Neuronal stem cell (in vitro differentiated cells): ENCODE measurements at regions not wholly inside any gene's neighbourhood (a gene's known extent, or its start where the extent isn't known, plus 50 kb on each side); places are given as distances from the start of the nearest gene placed in this dataset.

Experiments used
- DNase-seq: peaks from one replicate; pipeline ENCODE4 v3.0.0-alpha.2; 2013; ENCODE audit warnings: low spot score
- H2AFZ ChIP-seq: one replicate; pipeline ENCODE4 v1.6.1; 2013; ENCODE audit warnings: mild to moderate bottlenecking, low read length, inconsistent platforms
- H2AK5ac ChIP-seq: 2 replicates; pipeline ENCODE4 v1.6.1; 2013; ENCODE audit warnings: low read depth, mild to moderate bottlenecking, inconsistent platforms, low read length, moderate library complexity, mixed read lengths
- H2BK120ac ChIP-seq: 2 replicates; pipeline ENCODE4 v1.6.1; 2013; ENCODE audit warnings: low read depth, mild to moderate bottlenecking, inconsistent platforms, low read length, moderate library complexity, mixed read lengths
- H2BK12ac ChIP-seq: one replicate; pipeline ENCODE4 v1.6.1; 2013; ENCODE audit warnings: low read length, inconsistent platforms
- H2BK15ac ChIP-seq: 2 replicates; pipeline ENCODE4 v1.6.1; 2013; ENCODE audit warnings: mild to moderate bottlenecking, low read length, inconsistent platforms, mixed read lengths
- H2BK5ac ChIP-seq: one replicate; pipeline ENCODE4 v1.6.1; 2013; ENCODE audit warnings: inconsistent platforms, mild to moderate bottlenecking, low read length, moderate library complexity
- H3K14ac ChIP-seq: one replicate; pipeline ENCODE4 v1.6.1; 2013; ENCODE audit warnings: low read length, inconsistent platforms
- H3K18ac ChIP-seq: 2 replicates; pipeline ENCODE4 v1.6.1; 2013; ENCODE audit warnings: low read length, inconsistent platforms
- H3K23ac ChIP-seq: 2 replicates; pipeline ENCODE4 v1.6.1; 2013; ENCODE audit warnings: low read depth, mild to moderate bottlenecking, mixed read lengths, low read length, inconsistent platforms; ENCODE audit not compliant: poor library complexity
- H3K27ac ChIP-seq: replicated peaks from 3 replicates; pipeline ENCODE4 v1.5.1; 2013; ENCODE audit warnings: low read length, inconsistent platforms
- H3K27me3 ChIP-seq, 3 experiments: 2 replicates each; pipeline ENCODE4 v1.6.1; 2013; ENCODE audit warnings: low read length in 3 of 3, mild to moderate bottlenecking in 2 of 3, inconsistent platforms in 1 of 3, low read depth in 1 of 3, mixed read lengths in 1 of 3, moderate library complexity in 1 of 3; ENCODE audit not compliant: control insufficient read depth in 3 of 3, insufficient read depth in 3 of 3
- H3K36me3 ChIP-seq, 2 donors: replicated peaks in 1 of 2; 2 replicates each; pipeline ENCODE4 v1.6.1; 2013; ENCODE audit warnings: low read length in 2 of 2; ENCODE audit not compliant: control insufficient read depth in 2 of 2, insufficient read depth in 2 of 2
- H3K4ac ChIP-seq: 2 replicates; pipeline ENCODE4 v1.6.1; 2013; ENCODE audit warnings: inconsistent platforms, mild to moderate bottlenecking, low read length, moderate library complexity
- H3K4me1 ChIP-seq, 2 donors: 1 replicate in 1 of 2; 2 replicates in 1 of 2; pipeline ENCODE4 v1.6.1; 2013; ENCODE audit warnings: low read length in 2 of 2, low read depth in 1 of 2; ENCODE audit not compliant: control insufficient read depth in 2 of 2, insufficient read depth in 1 of 2
- H3K4me2 ChIP-seq: one replicate; pipeline ENCODE4 v1.6.1; 2013; ENCODE audit warnings: mild to moderate bottlenecking, low read length, inconsistent platforms; ENCODE audit not compliant: insufficient read depth, poor library complexity, severe bottlenecking
- H3K4me3 ChIP-seq, 2 donors: 2 replicates each; pipeline ENCODE4 v1.5.1; 2013; ENCODE audit warnings: low read length in 2 of 2, mild to moderate bottlenecking in 2 of 2, inconsistent platforms in 1 of 2, moderate library complexity in 1 of 2
- H3K79me1 ChIP-seq: one replicate; pipeline ENCODE4 v1.6.1; 2013; ENCODE audit warnings: low read depth, mild to moderate bottlenecking, inconsistent platforms, low read length, moderate library complexity
- H3K9ac ChIP-seq: one replicate; pipeline ENCODE4 v1.6.1; 2013; ENCODE audit warnings: mild to moderate bottlenecking, low read depth, low read length, inconsistent platforms; ENCODE audit not compliant: poor library complexity
- H3K9me3 ChIP-seq, 2 donors: replicated peaks in 1 of 2; 2 replicates each; pipeline versions ENCODE3 to v1.6.1; 2013; ENCODE audit warnings: low read length in 2 of 2, mild to moderate bottlenecking in 2 of 2, inconsistent platforms in 1 of 2, low read depth in 1 of 2, mixed read lengths in 1 of 2, moderate library complexity in 1 of 2; ENCODE audit not compliant: control insufficient read depth in 2 of 2, insufficient read depth in 1 of 2
- H4K8ac ChIP-seq: one replicate; pipeline ENCODE4 v1.6.1; 2013; ENCODE audit warnings: low read depth, mild to moderate bottlenecking, inconsistent platforms, low read length, moderate library complexity
- H4K91ac ChIP-seq: one replicate; pipeline ENCODE4 v1.6.1; 2013; ENCODE audit warnings: low read length, low read depth, mild to moderate bottlenecking, inconsistent platforms; ENCODE audit not compliant: poor library complexity
- WGBS, 2 donors: extraction: QIAGEN DNeasy Blood & Tissue Kit; methylation state at CpG; one replicate each; pipeline ENCODE4 v1.1.7; 2013; ENCODE audit warnings: missing lambda C conversion rate in 2 of 2, mixed read lengths in 1 of 2; ENCODE audit not compliant: insufficient read length in 2 of 2, insufficient replicate concordance in 1 of 2; ENCODE audit errors: extremely low coverage in 2 of 2; 5-methylcytosine and 5-hydroxymethylcytosine counted together

GRCh38 chr2:129609224-129609623 is 370.2 kb upstream of the RAB6C start:
- Histone ChIP-seq H3K18ac (no peak overlapping the region), H2AK5ac (no peak overlapping the region), H2BK12ac (no peak overlapping the region), H4K91ac (no peak overlapping the region), H3K4me1 (peaks cover 0 to 4% of the 10 kb centered on the region in 2 donors), H3K27ac (no peak overlapping the region), H2BK120ac (no peak overlapping the region), H3K4me3 (no peak overlapping the region), H2BK15ac (no peak overlapping the region), H3K27me3 (no peaks in the 10 kb centered on the region), H2BK5ac (no peak overlapping the region), H4K8ac (no peak overlapping the region), H3K23ac (no peak overlapping the region), H3K4ac (no peak overlapping the region), H3K9ac (no peak overlapping the region), H3K9me3 (no peaks in the 10 kb centered on the region), H2AFZ (no peak overlapping the region), H3K36me3 (no peaks in the 10 kb centered on the region), H3K14ac (no peak overlapping the region), H3K4me2 (no peak overlapping the region), H3K79me1 (no peaks in the 10 kb centered on the region)
- WGBS, 2 donors, result no CpG with 5 or more reads among the region's 3 CpGs
- no peak for DNase-seq

- Histone ChIP-seq H3K18ac (no peak overlapping the region), H4K8ac (no peak overlapping the region), H3K9me3 (no peaks in the 10 kb centered on the region), H3K36me3 (no peaks in the 10 kb centered on the region), H3K4me1 (peaks cover 0 to 4% of the 10 kb centered on the region in 2 donors), H3K4me2 (no peak overlapping the region), H3K27ac (no peak overlapping the region), H2AK5ac (no peak overlapping the region), H3K27me3 (no peaks in the 10 kb centered on the region), H3K9ac (no peak overlapping the region), H3K14ac (no peak overlapping the region), H2BK15ac (no peak overlapping the region), H2BK120ac (no peak overlapping the region), H2BK5ac (no peak overlapping the region), H3K4me3 (no peak overlapping the region), H4K91ac (no peak overlapping the region), H2BK12ac (no peak overlapping the region), H3K79me1 (no peaks in the 10 kb centered on the region), H2AFZ (no peak overlapping the region), H3K4ac (no peak overlapping the region), H3K23ac (no peak overlapping the region)
- WGBS, 2 donors, result no CpG with 5 or more reads among the region's 6 CpGs
- DNase-seq, result no peak
These were observed 368.7 kb upstream of the RAB6C start for GRCh38 chr2:129610766-129611165.

GRCh38 chr2:129611471-129611870 is 368.0 kb upstream of the RAB6C start:
- Histone ChIP-seq H4K91ac (no peak overlapping the region), H3K4me1 (peaks cover 0 to 4% of the 10 kb centered on the region in 2 donors), H3K14ac (no peak overlapping the region), H4K8ac (no peak overlapping the region), H2AK5ac (no peak overlapping the region), H3K23ac (no peak overlapping the region), H3K4me2 (no peak overlapping the region), H3K36me3 (no peaks in the 10 kb centered on the region), H3K27ac (no peak overlapping the region), H3K18ac (no peak overlapping the region), H2BK15ac (no peak overlapping the region), H3K9ac (no peak overlapping the region), H2BK5ac (no peak overlapping the region), H3K4me3 (no peak overlapping the region), H3K4ac (no peak overlapping the region), H3K79me1 (no peaks in the 10 kb centered on the region), H2BK120ac (no peak overlapping the region), H3K9me3 (no peaks in the 10 kb centered on the region), H2BK12ac (no peak overlapping the region), H2AFZ (no peak overlapping the region), H3K27me3 (no peaks in the 10 kb centered on the region)
- DNase-seq, result no peak
- WGBS, 2 donors, result no CpG with 5 or more reads among the region's 6 CpGs

GRCh38 chr2:129619471-129619870 is 360.0 kb upstream of the RAB6C start:
- DNase-seq, result no peak

More at GRCh38 chr2:129619471-129619870, 360.0 kb upstream of the RAB6C start:
- Histone ChIP-seq H2AK5ac (no peak overlapping the region), H2BK120ac (no peak overlapping the region), H3K18ac (no peak overlapping the region), H4K91ac (no peak overlapping the region), H3K4ac (no peak overlapping the region), H3K14ac (no peak overlapping the region), H3K9ac (no peak overlapping the region), H3K27me3 (no peaks in the 10 kb centered on the region), H2BK12ac (no peak overlapping the region), H2BK15ac (no peak overlapping the region), H4K8ac (no peak overlapping the region), H2AFZ (no peak overlapping the region), H3K79me1 (no peaks in the 10 kb centered on the region), H3K23ac (no peak overlapping the region), H2BK5ac (no peak overlapping the region), H3K36me3 (no peaks in the 10 kb centered on the region), H3K4me3 (no peak overlapping the region), H3K4me2 (no peak overlapping the region), H3K27ac (no peak overlapping the region), H3K4me1 (no peaks in the 10 kb centered on the region), H3K9me3 (no peaks in the 10 kb centered on the region)
- WGBS, 2 donors, result no CpG with 5 or more reads among the region's 5 CpGs
